HCT116 (cell line): ENCODE measurements at regions not wholly inside any gene's neighbourhood (a gene's known extent, or its start where the extent isn't known, plus 50 kb on each side); places are given as distances from the start of the nearest gene placed in this dataset.

ENCODE experiments used
- ATAC-seq: fragments of 200-7000 bp; cut with Tn5 transposase; 2 replicates; pipeline ENCODE4 v1.9.1; 2020; ENCODE audit warnings: mild to moderate bottlenecking, moderate library complexity
- BruUV-seq: library from RNA; stranded (reverse); fragments of 400-500 nt; replicated peaks from 2 replicates; lab custom pipeline; 2021; lab: Mats Ljungman, UMichigan
- CTCF ChIA-PET: fragments of 300-600 bp; sonication (Branson Sonifier 250); formaldehyde crosslinking; loops from one replicate; lab custom pipeline; 2021; ENCODE audit warnings: antibody characterized with exemption; lab: Charles Lee
- POLR2A ChIA-PET: fragments of 300-600, 350-600 bp; sonication (Branson Sonifier 250); formaldehyde crosslinking; loops from one replicate; lab custom pipeline; 2021; ENCODE audit warnings: antibody characterized with exemption; lab: Charles Lee
- RAD21 ChIA-PET, 2 experiments: fragments of 300-600 bp; sonication (Branson Sonifier 250); formaldehyde crosslinking; loops; one replicate each; lab custom pipeline; 2023; ENCODE audit warnings: low total read pairs in 2 of 2; ENCODE audit not compliant: uncharacterized antibody in 2 of 2, unreplicated experiment in 2 of 2, low non-redundant PET in 1 of 2; lab: Charles Lee
- DNase-seq: peaks from one replicate; pipeline ENCODE4 v3.0.0-alpha.2; 2010; ENCODE audit warnings: low read depth, low spot score
- H2AFZ ChIP-seq: fragments of 200-600 bp; shearing (Covaris generic), sonication (generic); 2 replicates; pipeline ENCODE4 v1.6.1; 2017; ENCODE audit warnings: low read depth, mixed run types, mixed read lengths, antibody characterized with exemption, low read length; ENCODE audit not compliant: poor library complexity, severe bottlenecking
- H3K27ac ChIP-seq: 2 replicates; pipeline ENCODE4 v1.5.1; 2012; ENCODE audit warnings: low read depth, low read length
- H3K27me3 ChIP-seq: fragments of 200-600 bp; sonication (generic); 2 replicates; pipeline ENCODE4 v1.6.1; 2016; ENCODE audit warnings: mixed run types, low read length, mixed read lengths; ENCODE audit not compliant: insufficient read depth
- H3K36me3 ChIP-seq, 2 experiments: fragments of 200-500 bp in 1 of 2; fragments of 200-600 bp in 1 of 2; sonication (Bioruptor generic) in 1 of 2; sonication (generic) in 1 of 2; 2 replicates each; pipeline versions ENCODE4 v1.5.1 to v1.6.1; 2014 to 2016; ENCODE audit warnings: low read length in 2 of 2, inconsistent platforms in 1 of 2, mixed read lengths in 1 of 2, mixed run types in 1 of 2; ENCODE audit not compliant: insufficient read depth in 2 of 2, control insufficient read depth in 1 of 2
- H3K4me1 ChIP-seq, 2 experiments: fragments of 200-600 bp in 1 of 2; sonication (generic) in 1 of 2; 2 replicates each; pipeline versions ENCODE4 v1.5.1 to v1.6.1; 2012 to 2017; ENCODE audit warnings: low read length in 2 of 2, inconsistent platforms in 1 of 2, mild to moderate bottlenecking in 1 of 2, mixed read lengths in 1 of 2, mixed run types in 1 of 2, moderate library complexity in 1 of 2; ENCODE audit not compliant: insufficient read depth in 2 of 2, control insufficient read depth in 1 of 2
- H3K4me2 ChIP-seq: fragments of 200-600 bp; sonication (generic); 2 replicates; pipeline ENCODE4 v1.6.1; 2017; ENCODE audit warnings: mixed run types, low read length, mixed read lengths
- H3K4me3 ChIP-seq, 2 experiments: fragments of 200-600 bp in 1 of 2; sonication (generic) in 1 of 2; replicated peaks in 1 of 2; 2 replicates each; pipeline ENCODE4 v1.5.1; 2011 to 2016; ENCODE audit warnings: low read length in 2 of 2, control low read depth in 1 of 2, low read depth in 1 of 2, mild to moderate bottlenecking in 1 of 2, mixed read lengths in 1 of 2, mixed run types in 1 of 2
- H3K79me2 ChIP-seq: fragments of 200-600 bp; sonication (generic); 2 replicates; pipeline ENCODE4 v1.6.1; 2017; ENCODE audit warnings: mild to moderate bottlenecking, mixed run types, low read length, moderate library complexity, mixed read lengths; ENCODE audit not compliant: insufficient read depth
- H3K9ac ChIP-seq: fragments of 200-600 bp; sonication (generic); 2 replicates; pipeline ENCODE4 v1.6.1; 2016; ENCODE audit warnings: low read length, mixed read lengths
- H3K9me2 ChIP-seq: fragments of 200-600 bp; sonication (generic), shearing (Covaris generic); 2 replicates; pipeline ENCODE4 v1.6.1; 2017; ENCODE audit warnings: mixed run types, mild to moderate bottlenecking, moderate library complexity; ENCODE audit not compliant: insufficient read depth
- H3K9me3 ChIP-seq, 2 experiments: fragments of 200-500 bp in 1 of 2; fragments of 200-600 bp in 1 of 2; sonication (Bioruptor generic) in 1 of 2; sonication (generic) in 1 of 2; 2 replicates each; pipeline ENCODE4 v1.6.1; 2014 to 2017; ENCODE audit warnings: low read length in 2 of 2, mixed read lengths in 2 of 2, inconsistent platforms in 1 of 2, low read depth in 1 of 2, mild to moderate bottlenecking in 1 of 2, mixed run types in 1 of 2, moderate library complexity in 1 of 2; ENCODE audit not compliant: control insufficient read depth in 1 of 2, insufficient read depth in 1 of 2
- H4K20me1 ChIP-seq: fragments of 200-600 bp; sonication (generic), shearing (Covaris generic); 2 replicates; pipeline ENCODE4 v1.6.1; 2017; ENCODE audit warnings: mixed run types, mild to moderate bottlenecking, moderate library complexity; ENCODE audit not compliant: insufficient read depth
- CBX3 ChIP-seq: IDR thresholded peaks from 2 replicates; pipeline ENCODE4 v1.6.1; 2012; ENCODE audit warnings: low read depth
- CEBPB ChIP-seq: IDR thresholded peaks from 2 replicates; pipeline ENCODE4 v1.6.1; 2012; ENCODE audit warnings: low read depth
- CTCF ChIP-seq, 3 experiments: fragments of 200-600 bp in 1 of 3; sonication (generic) in 1 of 3; IDR thresholded peaks in 2 of 3; conservative IDR thresholded peaks in 1 of 3; 2 replicates each; pipeline ENCODE4 v1.5.1; 2012 to 2017; ENCODE audit warnings: low read depth in 2 of 3, low read length in 2 of 3, antibody characterized with exemption in 1 of 3, borderline replicate concordance in 1 of 3, control low read depth in 1 of 3, mild to moderate bottlenecking in 1 of 3, mixed read lengths in 1 of 3, mixed run types in 1 of 3, moderate library complexity in 1 of 3; ENCODE audit not compliant: insufficient read depth in 1 of 3
- EGR1 ChIP-seq: IDR thresholded peaks from 2 replicates; pipeline ENCODE4 v1.6.1; 2012; ENCODE audit warnings: low read depth
- ELF1 ChIP-seq: IDR thresholded peaks from 2 replicates; pipeline ENCODE4 v1.6.1; 2012; ENCODE audit warnings: low read depth, borderline replicate concordance
- EZH2 ChIP-seq: fragments of 200-600 bp; sonication (generic); IDR thresholded peaks from 2 replicates; pipeline ENCODE4 v1.6.1; 2017; ENCODE audit warnings: antibody characterized with exemption, mixed run types
- EZH2phosphoT487 ChIP-seq: fragments of 200-600 bp; IDR thresholded peaks from 2 replicates; pipeline ENCODE4 v1.6.1; 2018; ENCODE audit warnings: antibody characterized with exemption, borderline replicate concordance
- JUND ChIP-seq: IDR thresholded peaks from 2 replicates; pipeline ENCODE4 v1.6.1; 2012
- SIN3A ChIP-seq: IDR thresholded peaks from 2 replicates; pipeline ENCODE4 v1.6.1; 2012; ENCODE audit warnings: low read depth
- SP1 ChIP-seq: IDR thresholded peaks from 2 replicates; pipeline ENCODE4 v1.6.1; 2012; ENCODE audit warnings: low read depth
- SRF ChIP-seq: IDR thresholded peaks from 2 replicates; pipeline ENCODE4 v1.6.1; 2012; ENCODE audit warnings: low read depth
- TCF7L2 ChIP-seq: IDR thresholded peaks from 2 replicates; pipeline ENCODE4 v1.7.0; 2011; ENCODE audit warnings: borderline replicate concordance, inconsistent platforms; ENCODE audit not compliant: insufficient read depth, insufficient read length; ENCODE audit errors: extremely low read depth
- ZBTB33 ChIP-seq: IDR thresholded peaks from 2 replicates; pipeline ENCODE4 v1.6.1; 2011; ENCODE audit warnings: mild to moderate bottlenecking, low read length, moderate library complexity; ENCODE audit not compliant: insufficient replicate concordance; ENCODE audit errors: extremely low read depth
- ZFX ChIP-seq: fragments of 450-650 bp; IDR thresholded peaks from 2 replicates; pipeline ENCODE4 v1.6.1; 2017
- ZNF274 ChIP-seq: fragments of 200-500 bp; sonication (Bioruptor generic); IDR thresholded peaks from 2 replicates; pipeline ENCODE4 v1.6.1; 2014; ENCODE audit warnings: mild to moderate bottlenecking, low read depth, low read length, inconsistent platforms
- intact Hi-C: fragments of 100-400 bp; cut with micrococcal nuclease; formaldehyde crosslinking; loops from 2 replicates; pipeline ENCODE4 v1.10.0; 2022
- TF ChIP-seq, protein P1 (sequence below): IDR thresholded peaks from 2 replicates; pipeline ENCODE4 v1.6.1; 2012
- TF ChIP-seq, protein P2 (sequence below): IDR thresholded peaks from 2 replicates; pipeline ENCODE4 v1.6.1; 2012

GRCh38 chr5:125140220-125140619, 393.8 kb upstream of the ZNF608 start:
- H3K27me3 ChIP-seq, result no peaks in the 10 kb centered on the region
- no peak for DNase-seq
- no peaks in the 10 kb centered on the region for H4K20me1 ChIP-seq
- no peaks in the 10 kb centered on the region for H3K9me2 ChIP-seq
- no peak overlapping the region for H3K4me2 ChIP-seq
- CTCF ChIA-PET, result no interaction called here
- H3K9ac ChIP-seq, result no peak overlapping the region
- H2AFZ ChIP-seq, result no peak overlapping the region
- no peak overlapping the region for H3K4me3 ChIP-seq
- RAD21 ChIA-PET, result no interaction called here
- no peaks in the 10 kb centered on the region for H3K9me3 ChIP-seq
- H3K36me3 ChIP-seq, result no peaks in the 10 kb centered on the region
- no TSS peak for BruUV-seq
- ATAC-seq, result no peak
- H3K4me1 ChIP-seq, result peaks cover 0 to 3% of the 10 kb centered on the region in 2 experiments; a peak in 1 of 4 replicates
- POLR2A ChIA-PET, result no interaction called here
- intact Hi-C loops, result no loop called here
- TF ChIP-seq, protein P1, sequence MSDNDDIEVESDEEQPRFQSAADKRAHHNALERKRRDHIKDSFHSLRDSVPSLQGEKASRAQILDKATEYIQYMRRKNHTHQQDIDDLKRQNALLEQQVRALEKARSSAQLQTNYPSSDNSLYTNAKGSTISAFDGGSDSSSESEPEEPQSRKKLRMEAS, result no peak
- TF ChIP-seq JUND (no peak), SRF (no peak), ZFX (no peak), ZNF274 (no peak), ZBTB33 (no peak), SIN3A (no peak), EZH2 (no peak), EGR1 (no peak), CEBPB (no peak), TCF7L2 (no peak), ELF1 (no peak), SP1 (no peak), EZH2phosphoT487 (no peak), CBX3 (no peak), CTCF (IDR thresholded peaks at IDR 0.05 in 2 of 3, conservative IDR thresholded peaks at IDR 0.05 in 1 of 3; ENCODE audit: borderline replicate concordance in 1 of 3, insufficient read depth in 1 of 3, low read depth in 2 of 3, low read length in 2 of 3) (no peak)
- TF ChIP-seq, protein P2, sequence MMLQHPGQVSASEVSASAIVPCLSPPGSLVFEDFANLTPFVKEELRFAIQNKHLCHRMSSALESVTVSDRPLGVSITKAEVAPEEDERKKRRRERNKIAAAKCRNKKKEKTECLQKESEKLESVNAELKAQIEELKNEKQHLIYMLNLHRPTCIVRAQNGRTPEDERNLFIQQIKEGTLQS, result no peak
- H3K79me2 ChIP-seq, result no peaks in the 10 kb centered on the region
- no peak overlapping the region for H3K27ac ChIP-seq
